HG03280 (cell line): ENCODE measurements at regions not wholly inside any gene's neighbourhood (a gene's known extent, or its start where the extent isn't known, plus 50 kb on each side); places are given as distances from the start of the nearest gene placed in this dataset.

ENCODE experiments used
- ATAC-seq: cut with Tn5 transposase; IDR thresholded peaks from one replicate; pipeline ENCODE4 v1.9.1; 2021; ENCODE audit warnings: mild to moderate bottlenecking, moderate library complexity; ENCODE audit not compliant: unreplicated experiment

DNA sequence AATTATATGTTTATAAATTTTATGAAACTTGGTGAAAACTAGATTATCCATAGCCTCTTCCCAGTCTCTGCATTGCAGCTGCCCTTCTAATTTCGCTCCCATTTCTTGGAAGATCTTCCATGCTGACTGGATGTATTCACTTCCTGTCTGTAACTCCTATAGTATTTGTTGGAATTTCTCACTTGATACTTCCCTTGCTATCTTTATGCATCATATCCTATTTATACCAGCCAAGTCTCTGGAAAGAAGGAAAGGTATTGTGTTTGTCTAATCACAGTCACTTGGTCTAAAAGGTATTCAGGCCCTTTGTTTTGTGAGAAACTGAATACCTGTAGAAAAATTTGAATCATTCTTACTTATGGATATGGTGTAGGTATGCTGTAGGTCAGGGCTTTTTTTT, 870.9 kb upstream of the FRG1 start:
- ATAC-seq = no peak

DNA sequence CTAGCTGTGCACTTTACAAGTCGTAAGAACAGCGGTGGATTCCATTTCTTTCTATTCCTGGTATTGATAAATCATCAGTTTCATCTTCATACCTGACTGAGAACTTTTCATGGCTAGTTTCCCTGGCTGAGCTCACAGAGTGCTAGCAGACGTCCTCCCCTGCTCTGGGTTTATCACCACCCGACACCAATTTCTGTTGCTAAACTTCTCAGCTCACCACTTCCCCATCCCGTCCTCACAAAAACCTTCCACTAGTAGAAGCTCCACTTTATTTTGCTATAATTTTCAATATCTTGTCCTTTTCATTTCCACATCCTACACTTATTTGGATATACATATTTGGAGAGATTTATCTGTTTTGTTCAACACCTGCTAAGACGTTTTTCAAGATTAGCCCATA, 869.4 kb upstream of the FRG1 start:
- ATAC-seq = no peak

DNA sequence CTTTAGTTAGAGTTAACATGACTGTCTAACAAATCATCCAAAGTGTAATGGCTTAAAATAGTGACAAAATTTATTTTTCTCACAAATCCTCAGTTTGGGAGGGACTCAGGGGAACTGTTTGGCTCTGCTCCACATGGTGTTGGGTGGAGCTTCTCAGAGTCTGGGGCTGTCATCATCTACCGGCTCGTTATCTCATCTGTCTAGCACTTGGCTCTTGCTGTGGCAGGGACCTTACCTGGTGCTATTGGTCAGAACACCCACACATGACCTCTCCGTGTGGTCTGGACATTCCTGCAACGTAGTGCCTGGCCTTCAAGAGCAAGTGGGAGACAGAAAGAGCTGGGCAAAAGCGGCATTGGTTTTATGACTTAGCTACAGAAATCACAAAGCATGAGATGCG, 866.9 kb upstream of the FRG1 start:
- ATAC-seq = no peak

DNA sequence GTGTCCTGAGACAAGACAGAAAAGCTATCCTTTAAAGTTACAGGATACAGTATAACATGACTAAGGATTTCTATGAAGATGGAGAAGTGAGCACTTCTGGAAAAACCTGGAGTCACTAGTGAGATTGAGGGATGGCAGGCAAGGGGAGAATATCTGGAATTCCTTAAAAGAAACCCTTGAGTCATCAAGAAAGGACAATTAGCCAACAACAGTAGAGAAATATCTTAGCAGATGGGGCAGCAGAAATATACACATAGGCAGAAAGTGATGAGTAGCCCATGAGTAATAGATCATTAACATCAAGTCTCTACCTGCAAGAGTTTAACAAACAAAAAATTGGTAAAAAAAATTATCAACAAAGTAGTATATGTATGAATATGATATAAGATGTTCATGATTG, 858.8 kb upstream of the FRG1 start:
- ATAC-seq = no peak

DNA sequence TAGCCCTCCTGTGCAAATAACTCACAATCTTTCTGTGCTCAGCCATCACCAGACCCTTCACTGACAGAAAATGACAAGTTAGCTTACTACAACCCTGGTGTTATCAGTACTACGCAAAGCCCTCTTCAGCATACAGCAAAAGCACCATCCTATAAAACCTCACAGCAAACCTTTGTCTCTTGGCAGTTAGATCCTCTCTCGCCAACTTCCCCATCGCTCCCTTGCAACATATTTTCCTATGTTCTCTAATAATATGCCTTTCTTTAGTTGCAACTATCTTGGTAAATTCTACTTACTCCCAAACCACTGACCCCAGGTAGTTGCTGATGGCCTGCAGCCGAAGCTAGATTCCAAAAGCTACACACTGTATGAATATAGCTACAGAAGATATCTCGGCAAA, 856.9 kb upstream of the FRG1 start:
- no peak for ATAC-seq

DNA sequence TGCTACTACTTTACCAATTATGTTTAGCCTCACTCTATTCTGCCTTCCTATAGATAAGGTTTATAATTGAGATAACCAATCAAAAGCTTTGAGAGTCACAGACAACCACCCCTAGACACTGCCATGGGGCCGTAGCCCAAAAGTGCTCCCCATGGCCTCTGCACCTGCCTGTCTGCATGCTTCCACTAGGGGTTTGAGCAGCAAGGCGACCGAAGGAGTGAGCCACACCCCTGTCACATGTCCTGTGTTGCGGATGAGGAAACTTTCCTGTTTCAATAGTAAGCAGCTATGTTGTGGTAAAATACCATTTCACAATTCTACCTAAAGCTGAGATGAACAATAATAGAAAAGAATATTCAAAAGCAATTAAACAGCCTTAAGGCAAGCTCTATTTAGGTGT, 856.0 kb upstream of the FRG1 start:
- ATAC-seq = no peak

DNA sequence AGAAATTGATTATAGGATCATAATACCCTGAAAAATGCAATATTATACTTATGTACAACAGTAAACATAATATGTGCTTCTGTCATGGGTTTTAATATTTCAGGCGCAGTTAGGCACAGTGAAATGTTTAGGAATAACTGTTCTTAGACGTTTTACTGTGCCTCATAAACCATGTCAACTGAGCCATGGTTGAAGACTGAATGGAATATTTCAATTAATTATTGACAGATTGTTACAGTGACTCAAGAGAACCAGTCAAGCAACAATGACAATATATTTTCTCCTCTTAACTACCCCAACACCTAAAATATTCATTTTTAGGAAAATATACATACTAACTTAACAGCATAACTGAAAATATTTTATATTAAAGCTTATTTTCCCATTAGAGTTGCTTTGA, 852.7 kb upstream of the FRG1 start:
- ATAC-seq = no peak

DNA sequence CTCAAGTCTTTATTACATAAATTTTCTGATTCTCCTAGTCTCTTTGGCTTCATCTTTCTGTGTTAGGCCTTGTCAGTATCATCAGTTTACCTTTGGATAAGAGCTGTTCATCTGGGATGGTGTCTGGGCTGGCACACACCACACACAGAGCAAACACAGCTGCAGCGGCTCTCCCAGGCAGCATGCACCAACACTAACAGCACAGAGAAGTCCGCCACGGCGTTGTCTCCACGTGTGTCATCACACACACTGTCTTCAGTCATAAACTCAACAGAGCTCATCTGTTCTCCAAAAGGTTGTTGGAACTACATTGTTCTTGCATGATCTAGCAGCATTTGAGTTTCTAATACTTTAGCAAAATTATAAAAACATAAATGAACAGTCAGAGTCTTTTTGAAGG, 851.9 kb upstream of the FRG1 start:
- ATAC-seq = no peak

DNA sequence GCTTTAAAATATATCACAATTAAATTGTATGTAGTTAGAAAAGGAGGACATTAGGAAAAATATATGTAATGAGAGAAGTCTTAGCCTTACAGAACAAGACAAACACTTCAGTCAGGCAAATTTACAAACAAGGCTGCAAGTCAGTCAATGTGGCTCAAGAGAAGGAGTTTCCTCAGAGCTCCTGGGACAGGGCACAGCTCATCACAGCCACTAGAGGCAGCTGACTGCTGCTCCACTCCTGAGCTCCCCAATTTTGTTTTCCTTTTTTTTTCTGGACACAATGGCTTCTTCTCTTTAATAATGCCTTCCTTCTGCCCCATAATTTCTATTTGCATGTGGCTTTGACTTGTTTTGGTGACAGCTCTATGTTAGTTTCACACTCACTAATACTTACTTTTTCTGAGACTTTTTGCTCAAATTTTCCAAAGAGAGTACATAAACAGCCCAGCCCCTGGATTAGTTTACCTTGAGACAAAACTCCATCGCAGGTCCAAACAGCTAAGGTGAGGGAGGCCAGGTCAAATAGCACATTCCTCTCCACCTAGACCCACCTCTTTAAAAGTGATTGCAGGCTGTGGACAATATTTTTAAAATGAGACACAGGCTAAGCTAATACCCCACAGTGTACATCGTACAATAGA, 850.4 kb upstream of the FRG1 start:
- ATAC-seq = no peak

DNA sequence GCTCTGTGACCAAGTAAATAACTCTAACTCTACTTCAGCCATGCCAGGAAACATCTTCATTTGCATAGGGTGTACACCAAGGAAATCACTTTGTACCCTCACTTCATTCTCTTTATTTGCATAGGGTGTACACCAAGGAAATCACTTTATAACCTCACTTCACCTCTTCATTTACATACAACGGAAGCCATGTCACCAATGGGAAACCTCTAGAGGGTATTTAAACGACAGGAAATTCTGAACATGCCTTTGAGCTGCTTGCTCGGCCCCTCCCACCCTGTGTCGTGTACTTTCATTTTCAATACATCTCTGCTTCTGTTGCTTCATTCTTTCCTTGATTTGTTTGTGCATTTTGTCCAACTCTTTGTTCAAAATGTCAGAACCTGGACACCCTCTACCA, 848.1 kb upstream of the FRG1 start:
- ATAC-seq = no peak

DNA sequence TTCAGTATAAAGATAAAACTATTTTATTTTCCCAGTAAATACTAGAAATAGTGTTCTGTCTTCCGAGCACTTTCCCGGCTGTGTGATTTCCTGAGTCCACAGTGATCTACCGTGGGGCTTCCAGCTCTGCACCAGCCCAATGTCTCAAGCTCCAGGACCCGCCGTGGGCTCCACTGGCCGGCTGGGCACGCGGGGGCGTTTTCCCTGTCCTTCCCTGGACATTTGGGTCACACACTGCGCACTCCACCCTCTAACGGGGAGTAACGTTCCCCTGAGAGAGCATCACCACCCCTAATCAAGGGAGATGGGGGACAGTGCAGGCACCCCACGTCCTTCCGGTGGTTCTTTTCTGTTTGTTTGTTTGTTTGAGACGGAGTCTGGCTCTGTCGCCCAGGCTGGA, 844.6 kb upstream of the FRG1 start:
- no peak for ATAC-seq

DNA sequence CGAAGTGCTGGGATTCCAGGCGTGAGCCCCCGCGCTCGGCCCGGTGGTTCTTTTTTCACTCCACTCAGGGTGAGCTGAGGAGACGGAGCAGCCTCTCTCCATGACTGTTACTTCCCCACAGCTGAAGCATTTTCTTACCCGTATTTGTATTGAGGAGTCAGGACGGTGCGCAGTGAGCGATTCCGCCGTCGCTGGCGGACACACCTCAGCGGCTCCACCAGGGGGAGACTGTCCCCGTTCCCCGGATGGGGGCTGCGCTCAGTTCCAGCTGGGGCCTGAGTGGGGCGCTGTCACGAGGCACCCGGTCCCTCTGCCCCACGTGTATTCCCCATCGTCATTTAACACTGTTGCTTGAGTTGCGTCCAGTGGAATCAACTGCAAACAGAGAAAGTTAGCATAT, 844.0 kb upstream of the FRG1 start:
- no peak for ATAC-seq

DNA sequence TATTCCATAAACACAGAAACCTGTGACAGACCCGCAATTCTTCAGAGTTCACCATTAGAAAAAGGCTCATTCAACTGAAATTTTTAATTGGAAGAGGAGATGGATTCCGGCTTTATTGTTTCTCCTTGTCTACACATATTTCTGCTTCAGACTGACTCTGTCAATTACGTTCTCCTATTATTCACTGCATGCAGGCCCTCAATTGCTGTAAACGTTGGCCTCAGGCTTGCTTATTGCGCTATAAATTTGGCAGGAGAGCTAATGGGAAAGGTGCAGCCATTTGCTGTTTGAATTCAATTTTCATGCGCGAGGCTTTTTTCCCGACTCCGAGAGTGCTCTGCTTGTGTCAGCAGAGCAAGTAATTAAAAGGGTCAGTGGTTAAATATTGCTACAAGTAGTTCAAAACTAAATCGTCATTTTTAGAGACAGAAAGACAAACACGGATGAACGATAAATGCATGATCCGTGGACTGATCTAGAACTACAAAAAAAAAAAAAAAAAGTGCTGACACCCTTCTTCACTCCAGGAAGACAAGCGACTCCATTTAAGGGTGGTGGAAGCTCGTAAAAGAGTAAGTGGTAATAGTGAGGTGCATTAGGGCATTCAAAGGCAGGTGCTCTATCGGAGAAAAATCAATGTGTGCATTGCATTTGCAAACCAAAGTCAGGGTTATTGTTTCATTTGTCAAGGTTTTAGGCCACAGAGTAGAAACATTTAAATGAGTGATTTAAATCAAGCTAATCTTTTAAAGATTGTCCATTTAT, 841.6 kb upstream of the FRG1 start:
- no peak for ATAC-seq

DNA sequence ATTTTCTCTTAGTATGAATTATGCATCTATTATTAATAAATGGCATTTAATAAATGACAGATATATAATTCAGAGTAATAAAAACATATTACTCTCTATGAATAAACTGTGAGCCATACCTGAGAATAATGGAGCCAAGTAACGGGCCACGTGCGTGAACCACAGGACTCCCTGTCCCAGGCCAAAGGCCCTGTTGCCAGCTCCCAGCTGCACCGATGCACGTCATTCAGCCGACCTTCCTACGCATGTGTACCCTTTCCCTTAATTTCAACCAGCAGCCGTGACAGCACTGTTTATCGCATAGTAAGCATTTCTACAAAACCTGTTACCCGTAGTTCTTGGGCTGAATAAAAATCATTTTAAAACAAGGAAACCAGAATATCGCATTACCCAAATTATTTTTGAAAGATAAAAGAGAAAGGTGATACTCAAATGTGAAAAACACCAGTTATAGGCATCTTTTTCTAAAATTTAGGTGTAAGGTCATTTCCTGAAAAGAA, 827.2 kb upstream of the FRG1 start:
- ATAC-seq = no peak

DNA sequence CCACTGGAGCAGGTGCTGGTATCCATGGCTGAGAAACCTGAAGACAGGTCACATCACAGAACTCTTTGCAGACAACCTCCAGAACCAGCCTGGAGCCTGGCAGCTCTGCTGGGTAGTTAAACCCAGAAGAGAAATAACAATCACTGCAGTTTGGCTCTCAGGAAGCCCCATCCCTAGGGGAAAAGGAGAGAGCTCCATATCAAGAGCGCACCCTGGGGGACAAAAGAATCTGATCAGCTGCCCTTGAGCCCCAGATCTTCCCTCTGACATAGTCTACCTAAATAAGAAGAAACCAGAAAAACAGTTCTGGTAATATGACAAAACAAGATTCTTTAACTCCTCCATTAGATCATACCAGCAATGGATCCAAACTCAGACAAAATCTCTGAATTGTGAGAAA, 823.2 kb upstream of the FRG1 start:
- ATAC-seq = no peak

DNA sequence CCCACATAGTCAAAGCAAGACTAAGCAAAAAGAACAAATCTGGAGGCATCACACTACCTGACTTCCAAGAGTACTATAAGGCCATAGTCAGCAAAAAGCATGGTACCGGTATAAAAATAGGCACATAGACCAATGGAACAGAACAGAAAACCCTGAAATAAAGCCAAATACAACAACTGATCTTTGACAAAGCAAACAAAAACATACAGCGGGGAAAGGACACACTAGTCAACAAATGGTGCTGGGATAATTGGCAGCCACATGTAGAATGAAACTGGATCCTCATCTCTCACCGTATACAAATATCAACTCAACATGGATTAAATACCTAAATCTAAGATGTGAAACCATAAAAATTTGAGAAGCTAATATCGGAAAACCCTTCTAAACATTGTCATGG, 819.3 kb upstream of the FRG1 start:
- ATAC-seq = no peak

DNA sequence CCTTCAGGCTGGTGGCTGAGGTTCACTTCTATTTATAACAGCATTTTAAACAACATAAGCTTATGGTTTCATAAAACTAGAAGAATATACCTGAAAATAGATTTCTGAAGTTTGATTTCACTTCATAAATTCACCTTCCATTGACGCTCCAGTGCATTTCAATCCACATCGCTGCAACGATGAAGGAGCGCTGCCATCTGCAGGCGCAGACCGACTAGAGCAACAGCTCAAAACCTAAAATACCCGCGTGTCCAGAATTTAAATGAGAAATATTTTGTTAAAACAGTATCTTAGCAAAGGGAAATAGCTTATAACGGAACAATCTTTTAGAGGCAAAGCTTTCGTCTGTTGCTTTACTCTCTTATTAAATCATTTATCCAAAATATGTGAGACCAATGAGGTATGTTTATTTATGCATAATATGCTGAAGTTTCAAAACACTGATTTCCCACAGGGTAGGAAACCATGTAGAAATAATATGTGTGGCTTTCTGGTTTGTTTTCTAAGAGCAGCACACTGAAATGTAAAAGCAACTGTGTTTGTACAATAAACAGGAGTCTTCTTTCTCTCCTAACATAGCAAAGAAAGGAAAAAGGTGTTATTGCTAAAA, 816.4 kb upstream of the FRG1 start:
- ATAC-seq = no peak

DNA sequence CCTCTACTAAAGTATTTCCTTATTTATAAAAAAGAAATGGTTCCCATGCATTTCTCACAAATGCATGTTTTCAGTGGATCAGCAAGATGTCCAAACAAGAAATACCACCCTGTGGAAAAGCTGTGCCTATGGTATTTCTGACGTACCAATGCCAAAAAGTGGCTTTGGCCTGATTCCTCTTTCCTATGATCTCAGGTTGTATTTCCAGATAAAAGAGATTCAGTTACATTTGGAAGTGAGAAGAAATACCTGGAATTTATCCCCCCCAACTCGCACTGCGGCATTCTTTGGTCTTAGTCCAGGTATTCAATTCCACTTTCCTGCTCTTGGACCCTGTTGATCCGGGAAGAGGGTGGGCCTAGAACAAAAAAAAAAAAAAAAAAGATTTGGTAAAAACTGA, 815.9 kb upstream of the FRG1 start:
- no peak for ATAC-seq

DNA sequence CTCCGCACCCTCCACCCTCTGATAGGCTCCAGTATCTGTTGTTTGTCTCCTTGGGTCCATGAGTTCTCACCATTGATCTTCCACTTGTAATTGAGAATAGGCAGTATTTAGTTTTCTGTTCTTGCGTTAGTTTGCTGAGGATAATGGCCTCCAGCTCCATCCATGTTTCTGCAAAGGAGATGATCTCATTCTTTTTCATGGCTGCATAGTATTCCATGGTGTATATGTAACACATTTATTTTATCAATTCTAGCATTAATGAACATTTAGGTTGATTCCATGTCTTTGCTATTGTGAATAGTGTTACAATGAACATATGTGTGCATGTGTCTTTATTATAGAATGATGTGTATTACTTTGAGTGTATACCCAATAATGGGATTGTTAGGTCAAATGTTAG, 814.6 kb upstream of the FRG1 start:
- ATAC-seq = no peak

DNA sequence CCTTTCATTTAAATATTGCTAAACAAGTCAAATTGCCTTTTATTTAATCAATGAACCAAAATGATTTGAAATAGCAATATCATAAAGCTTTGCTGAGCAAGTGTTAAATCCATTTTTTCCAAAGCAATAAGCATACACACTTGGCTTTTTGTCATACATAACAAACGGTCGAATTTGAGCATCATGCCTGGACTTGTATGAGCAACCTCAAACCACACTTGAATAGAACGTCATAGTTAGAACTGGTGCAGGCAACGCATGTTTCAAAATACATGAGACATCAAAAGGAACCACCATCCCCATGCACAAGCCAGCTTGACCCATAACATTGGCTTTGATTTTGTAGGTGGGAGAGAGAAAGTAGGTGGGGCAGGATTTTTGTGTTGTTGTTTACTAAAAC, 812.3 kb upstream of the FRG1 start:
- ATAC-seq = no peak

DNA sequence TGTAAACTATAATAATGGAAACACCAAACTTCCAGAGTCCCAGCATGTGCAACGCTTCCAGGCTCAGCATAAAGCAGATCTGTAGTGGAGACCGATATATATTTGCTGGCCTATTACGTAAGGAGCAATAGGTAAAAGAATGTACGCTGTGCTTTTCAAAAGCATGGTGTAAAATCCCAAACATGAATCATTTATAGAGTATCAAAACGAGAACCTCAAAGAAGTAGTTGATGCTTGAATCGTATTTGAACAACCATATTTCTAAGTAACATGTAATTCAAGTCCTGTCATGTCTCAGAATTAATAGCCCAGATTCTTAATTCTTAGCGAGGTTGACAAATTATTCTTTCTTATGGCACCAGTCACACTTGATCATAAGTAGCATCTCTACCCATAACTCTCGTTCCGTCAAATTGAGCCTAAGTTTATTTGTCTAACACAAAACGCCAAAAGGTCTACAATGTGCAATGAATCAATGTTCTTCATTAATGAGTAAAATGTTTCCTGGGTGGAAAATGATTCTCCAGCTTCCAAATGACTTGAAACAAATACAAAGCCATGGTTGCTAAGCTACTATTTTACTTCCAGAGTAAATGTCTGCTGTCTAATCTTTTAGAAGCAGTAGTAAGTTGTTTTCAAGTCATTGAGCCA, 811.5 kb upstream of the FRG1 start:
- ATAC-seq = no peak

DNA sequence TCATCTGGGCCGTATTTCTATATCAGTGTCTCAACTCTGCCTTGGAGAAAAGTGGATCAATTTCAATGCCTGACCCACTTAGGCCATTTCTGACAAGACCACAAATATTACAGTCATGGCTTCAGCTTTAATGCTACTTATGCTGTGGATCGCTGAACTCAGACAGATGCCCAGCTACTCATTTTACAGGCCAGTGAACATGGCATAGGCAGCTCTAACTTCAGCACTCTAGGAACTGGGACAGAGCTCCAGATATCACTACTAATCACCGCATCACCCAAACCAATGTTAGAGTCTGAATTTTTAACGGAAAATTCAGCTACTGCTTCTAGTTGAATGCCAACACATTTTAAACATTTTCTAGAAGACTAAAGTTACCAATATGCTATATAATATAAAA, 809.6 kb upstream of the FRG1 start:
- ATAC-seq = no peak
